Muscle of leg (tissue), 3 donors: ENCODE measurements at regions not wholly inside any gene's neighbourhood (a gene's known extent, or its start where the extent isn't known, plus 50 kb on each side); places are given as distances from the start of the nearest gene placed in this dataset.

Experiments used
- DNase-seq: peaks from one replicate; pipeline ENCODE4 v3.0.0; 2013
- H3K27ac ChIP-seq: one replicate; pipeline ENCODE4 v1.5.1; 2013; ENCODE audit warnings: mild to moderate bottlenecking, low read length, control low read depth
- H3K27me3 ChIP-seq: one replicate; pipeline ENCODE4 v1.6.1; 2013; ENCODE audit warnings: low read length; ENCODE audit not compliant: control insufficient read depth, insufficient read depth
- H3K36me3 ChIP-seq: one replicate; pipeline ENCODE4 v1.6.1; 2013; ENCODE audit warnings: low read length; ENCODE audit not compliant: control insufficient read depth, insufficient read depth
- H3K4me1 ChIP-seq: one replicate; pipeline ENCODE4 v1.6.1; 2013; ENCODE audit warnings: low read length; ENCODE audit not compliant: control insufficient read depth, insufficient read depth
- H3K4me3 ChIP-seq: one replicate; pipeline ENCODE4 v1.5.1; 2013; ENCODE audit warnings: low read length, control low read depth
- H3K9me3 ChIP-seq: replicated peaks from 2 replicates; pipeline ENCODE4 v1.6.1; 2013; ENCODE audit warnings: low read depth, low read length; ENCODE audit not compliant: control insufficient read depth
- WGBS: methylation state at CpG from one replicate; pipeline ENCODE4 v1.1.5; 2013; ENCODE audit warnings: missing lambda C conversion rate; ENCODE audit not compliant: insufficient coverage; 5-methylcytosine and 5-hydroxymethylcytosine counted together

- no peak for DNase-seq
- no CpG with 5 or more reads among the region's 1 CpG for WGBS
- H3K9me3 ChIP-seq: peaks cover 2% of the 10 kb centered on the region
- no peaks in the 10 kb centered on the region for H3K4me1 ChIP-seq
- H3K4me3 ChIP-seq: no peak overlapping the region
- no peak overlapping the region for H3K27ac ChIP-seq
- H3K36me3 ChIP-seq: peaks cover 2% of the 10 kb centered on the region
- H3K27me3 ChIP-seq: no peaks in the 10 kb centered on the region
Observed at GRCh38 chr13:50104493-50104892, 89.2 kb downstream of the KCNRG start.

GRCh38 chr13:50106559-50106958, 91.3 kb downstream of the KCNRG start:
- Histone ChIP-seq H3K4me1 (no peaks in the 10 kb centered on the region), H3K27ac (no peak overlapping the region), H3K4me3 (no peak overlapping the region), H3K9me3 (no peaks in the 10 kb centered on the region), H3K36me3 (no peaks in the 10 kb centered on the region), H3K27me3 (no peaks in the 10 kb centered on the region)
- WGBS: no CpG with 5 or more reads among the region's 1 CpG
- no peak for DNase-seq

GRCh38 chr13:50107205-50107604, 92.0 kb downstream of the KCNRG start:
- H3K4me1 ChIP-seq: no peaks in the 10 kb centered on the region

GRCh38 chr13:50114961-50115360, 99.7 kb downstream of the KCNRG start:
- no peaks in the 10 kb centered on the region for H3K36me3 ChIP-seq
- H3K4me1 ChIP-seq: no peaks in the 10 kb centered on the region
- WGBS: 100% methylated on average over 1 of the region's 2 CpGs
- no peak overlapping the region for H3K27ac ChIP-seq
- DNase-seq: no peak
- H3K27me3 ChIP-seq: no peaks in the 10 kb centered on the region
- no peak overlapping the region for H3K4me3 ChIP-seq
- no peaks in the 10 kb centered on the region for H3K9me3 ChIP-seq

More at GRCh38 chr13:50107205-50107604, 92.0 kb downstream of the KCNRG start:
- no CpG with 5 or more reads among the region's 1 CpG for WGBS
- H3K9me3 ChIP-seq: no peaks in the 10 kb centered on the region
- H3K27ac ChIP-seq: no peak overlapping the region
- H3K27me3 ChIP-seq: no peaks in the 10 kb centered on the region
- H3K4me3 ChIP-seq: no peak overlapping the region
- no peaks in the 10 kb centered on the region for H3K36me3 ChIP-seq
- DNase-seq: no peak

- H3K4me3 ChIP-seq: no peak overlapping the region
- 95% methylated on average over 2 of the region's 3 CpGs for WGBS
- no peaks in the 10 kb centered on the region for H3K9me3 ChIP-seq
Observed at GRCh38 chr13:50115695-50116094, 100.5 kb downstream of the KCNRG start.

GRCh38 chr13:50116430-50116973, 101.3 kb downstream of the KCNRG start:
- Histone ChIP-seq H3K9me3 (no peaks in the 10 kb centered on the region), H3K27ac (peak overlapping the region; percentile 57), H3K27me3 (no peaks in the 10 kb centered on the region), H3K36me3 (peaks cover 4% of the 10 kb centered on the region), H3K4me3 (no peak overlapping the region), H3K4me1 (peaks cover 2% of the 10 kb centered on the region)
- no CpG with 5 or more reads among the region's 5 CpGs for WGBS
- peak; percentile 15 for DNase-seq

More at GRCh38 chr13:50115695-50116094, 100.5 kb downstream of the KCNRG start:
- H3K4me1 ChIP-seq: no peaks in the 10 kb centered on the region
- H3K36me3 ChIP-seq: peaks cover 1% of the 10 kb centered on the region
- no peak overlapping the region for H3K27ac ChIP-seq
- DNase-seq: no peak
- no peaks in the 10 kb centered on the region for H3K27me3 ChIP-seq

- Histone ChIP-seq H3K27ac (no peak overlapping the region), H3K4me1 (peaks cover 6% of the 10 kb centered on the region), H3K27me3 (no peaks in the 10 kb centered on the region), H3K9me3 (no peaks in the 10 kb centered on the region), H3K36me3 (peaks cover 9% of the 10 kb centered on the region), H3K4me3 (no peak overlapping the region)
- no peak for DNase-seq
- WGBS: no CpG with 5 or more reads among the region's 3 CpGs
Observed at GRCh38 chr13:50119591-50119990, 104.3 kb downstream of the KCNRG start.

GRCh38 chr13:50122455-50122854, 107.2 kb downstream of the KCNRG start:
- DNase-seq: no peak
- no peaks in the 10 kb centered on the region for H3K9me3 ChIP-seq
- H3K36me3 ChIP-seq: peaks cover 9% of the 10 kb centered on the region
- no peak overlapping the region for H3K27ac ChIP-seq
- no peak overlapping the region for H3K4me3 ChIP-seq
- peaks cover 21% of the 10 kb centered on the region for H3K4me1 ChIP-seq
- H3K27me3 ChIP-seq: peaks cover 8% of the 10 kb centered on the region
- whole genome bisulfite sequencing: 75% methylated on average over 1 of the region's 1 CpG

- no peak for DNase-seq
- peaks cover 14% of the 10 kb centered on the region for H3K27me3 ChIP-seq
- H3K9me3 ChIP-seq: no peaks in the 10 kb centered on the region
- H3K27ac ChIP-seq: peak overlapping the region; percentile 98
- no CpG with 5 or more reads among the region's 3 CpGs for WGBS
- peaks cover 26% of the 10 kb centered on the region for H3K4me1 ChIP-seq
- peak overlapping the region; percentile 54 for H3K4me3 ChIP-seq
- peaks cover 9% of the 10 kb centered on the region for H3K36me3 ChIP-seq
Observed at GRCh38 chr13:50123002-50123401, 107.8 kb downstream of the KCNRG start.

GRCh38 chr13:50123515-50123861, 108.2 kb downstream of the KCNRG start:
- peaks cover 9% of the 10 kb centered on the region for H3K36me3 ChIP-seq
- peak overlapping the region; percentile 54 for H3K4me3 ChIP-seq
- H3K27me3 ChIP-seq: peaks cover 18% of the 10 kb centered on the region
- peaks cover 26% of the 10 kb centered on the region for H3K4me1 ChIP-seq
- DNase-seq: no peak
- H3K9me3 ChIP-seq: no peaks in the 10 kb centered on the region
- 10% methylated on average over 13 of the region's 13 CpGs for WGBS
- H3K27ac ChIP-seq: peak overlapping the region; percentile 98
